ENCODE measurements at regions not wholly inside any gene's neighbourhood (a gene's known extent, or its start where the extent isn't known, plus 50 kb on each side); places are given as distances from the start of the nearest gene placed in this dataset.

DNA sequence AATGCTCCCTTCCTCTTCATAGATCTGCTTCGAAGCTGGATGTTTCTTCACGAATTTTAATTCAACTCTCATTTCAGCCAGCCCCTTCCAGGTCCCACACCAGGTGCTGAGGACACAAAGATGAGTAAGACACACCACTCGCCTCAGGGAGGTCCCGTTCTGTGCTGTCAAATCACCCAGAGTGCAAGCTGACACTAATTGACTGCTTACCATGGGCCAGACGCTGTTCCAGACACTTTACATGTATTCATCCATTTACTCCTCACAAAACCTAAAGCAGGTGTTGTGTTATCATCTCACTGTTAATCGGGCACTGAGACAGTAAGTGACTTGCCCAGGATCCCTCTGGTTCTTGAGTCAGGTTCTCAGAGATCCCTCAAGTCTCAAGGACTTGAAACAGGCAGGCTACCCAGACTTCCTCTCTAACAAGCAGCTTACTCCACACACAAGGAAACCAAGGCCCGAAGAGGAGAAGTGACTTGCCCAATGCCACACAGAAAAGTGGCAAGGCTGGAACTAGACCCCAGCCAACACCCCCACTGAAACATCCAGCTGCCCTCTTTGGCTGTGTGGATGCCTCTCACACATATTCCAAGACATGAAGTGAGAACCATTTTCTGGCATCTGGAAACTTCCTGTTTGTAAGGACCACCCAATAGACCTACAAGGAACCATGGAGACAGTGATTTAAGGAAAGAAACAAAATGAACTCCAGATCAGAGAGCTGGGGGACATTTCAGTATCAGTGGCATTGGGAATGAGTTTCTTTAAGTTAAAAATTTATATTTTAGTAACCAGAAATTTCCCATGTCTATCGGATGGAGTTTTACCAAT is 174.5 kb downstream of the CDC5L start:
- no peak for TF ChIP-seq CTCF (IDR thresholded peaks at IDR 0.05)
- TF ChIP-seq POLR2A (IDR thresholded peaks at IDR 0.05), result no peak
- TF ChIP-seq POLR2AphosphoS5 (IDR thresholded peaks at IDR 0.05), result no peak

Data from suprapubic skin (tissue), 4 donors.